Ovary (tissue), 3 donors: ENCODE measurements at regions not wholly inside any gene's neighbourhood (a gene's known extent, or its start where the extent isn't known, plus 50 kb on each side); places are given as distances from the start of the nearest gene placed in this dataset.

Experiments used
- CTCF ChIP-seq, 3 donors: fragments of 450-650 bp in 2 of 3; fragments of 200-600 bp in 1 of 3; IDR thresholded peaks; one replicate each; pipeline versions ENCODE4 v1.5.1 to v1.8.0; 2016 to 2022; ENCODE audit warnings: antibody characterized with exemption in 3 of 3, mild to moderate bottlenecking in 1 of 3
- POLR2A ChIP-seq: fragments of 450-650 bp; IDR thresholded peaks from one replicate; pipeline ENCODE4 v1.6.1; 2017; ENCODE audit warnings: antibody characterized with exemption, mild to moderate bottlenecking, moderate library complexity
- donor health status: DM: no; HTN: no; CAD: no.

GRCh38 chr9:36763778-36764177 lies 191.1 kb downstream of the MELK start:
- TF ChIP-seq CTCF (IDR thresholded peaks at IDR 0.05) (no peak), POLR2A (no peak)
